ENCODE measurements at regions not wholly inside any gene's neighbourhood (a gene's known extent, or its start where the extent isn't known, plus 50 kb on each side); places are given as distances from the start of the nearest gene placed in this dataset.

GRCh38 chr6:134828641-134829040, 121.3 kb downstream of the ALDH8A1 start:
- TF ChIP-seq CTCF (IDR thresholded peaks at IDR 0.05) (no peak), POLR2A (IDR thresholded peaks at IDR 0.05) (no peak)

Measured in right lobe of liver (tissue), 4 donors.